GM21360 (cell line): ENCODE measurements at regions not wholly inside any gene's neighbourhood (a gene's known extent, or its start where the extent isn't known, plus 50 kb on each side); places are given as distances from the start of the nearest gene placed in this dataset.

Experiments
- ATAC-seq: cut with Tn5 transposase; IDR thresholded peaks from one replicate; pipeline ENCODE4 v1.9.1; 2021; ENCODE audit warnings: mild to moderate bottlenecking, moderate library complexity; ENCODE audit not compliant: unreplicated experiment

DNA sequence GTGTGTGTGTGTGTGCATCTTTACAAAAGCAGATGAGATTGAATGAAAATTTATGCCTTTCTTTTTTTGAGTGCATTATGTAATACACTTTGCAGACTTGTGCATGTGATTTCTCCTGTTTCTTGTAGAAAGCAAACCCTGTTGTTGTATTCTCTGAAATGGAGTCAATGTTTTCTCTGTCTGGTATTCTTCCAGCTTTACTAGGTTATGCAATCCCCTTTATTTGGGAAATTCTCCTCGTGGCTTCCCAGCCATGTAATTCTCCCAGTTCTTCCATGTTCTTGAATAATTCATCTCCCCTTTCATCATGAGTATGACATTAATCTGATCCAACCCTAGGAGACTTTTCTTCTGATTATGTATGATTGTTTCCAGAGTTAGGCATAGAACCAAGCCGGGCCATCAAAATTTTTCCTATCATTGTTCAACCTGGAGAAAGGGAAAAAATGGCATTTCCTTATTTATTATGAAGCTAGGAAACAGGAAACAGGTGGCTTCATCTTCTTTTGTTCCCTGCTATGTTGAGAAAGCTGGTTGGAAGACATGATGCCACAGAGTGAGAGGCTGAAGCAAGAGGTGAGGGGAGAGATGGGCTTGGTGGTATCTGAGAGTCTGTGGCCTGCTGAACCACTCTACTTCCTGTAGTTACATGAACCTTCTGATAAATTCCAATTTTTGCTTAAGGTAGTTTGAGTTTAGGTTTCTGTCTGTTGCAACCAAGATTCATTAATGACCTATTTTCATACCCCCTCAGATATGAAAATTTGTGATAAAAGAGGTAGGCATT, 68.8 kb downstream of the PRL start:
- ATAC-seq: no peak

DNA sequence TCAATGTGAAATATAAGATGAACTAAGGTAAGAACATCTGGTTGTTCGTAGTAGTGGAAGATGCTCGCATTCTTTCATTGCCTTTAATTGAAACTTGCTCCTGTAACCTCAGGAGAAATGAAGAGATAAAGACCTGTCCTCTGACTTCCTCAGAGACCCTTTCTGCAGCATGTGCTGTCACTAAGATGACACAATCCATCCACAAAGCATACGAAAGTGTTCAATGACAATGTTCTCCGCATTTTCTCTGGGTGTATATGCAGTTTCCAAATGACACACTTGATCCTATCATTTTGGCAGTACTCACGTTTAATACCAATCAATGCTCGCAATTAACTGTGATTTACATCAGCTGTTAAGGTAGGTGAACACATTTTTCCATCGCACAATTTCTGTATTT, 65.8 kb downstream of the PRL start:
- ATAC-seq: no peak

DNA sequence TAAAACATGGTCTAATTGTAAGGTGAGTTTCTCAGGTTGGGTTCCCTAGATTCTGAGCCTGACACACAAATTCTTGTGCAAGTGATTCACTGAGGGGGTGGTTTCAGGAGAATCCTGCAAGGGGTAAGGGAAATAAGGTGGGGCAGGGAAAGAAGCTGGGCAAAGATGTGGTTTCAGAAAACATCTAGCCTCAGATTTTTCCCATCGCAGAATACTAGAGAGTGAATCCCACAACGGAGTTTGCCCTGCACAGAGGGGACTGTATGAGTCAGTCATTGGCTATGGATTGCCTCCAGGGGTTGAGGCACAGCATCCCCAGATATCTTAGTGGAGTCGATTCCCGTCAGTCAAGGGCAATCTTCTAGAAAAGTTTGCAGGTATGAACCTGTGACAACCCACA, 65.2 kb downstream of the PRL start:
- no peak for ATAC-seq

DNA sequence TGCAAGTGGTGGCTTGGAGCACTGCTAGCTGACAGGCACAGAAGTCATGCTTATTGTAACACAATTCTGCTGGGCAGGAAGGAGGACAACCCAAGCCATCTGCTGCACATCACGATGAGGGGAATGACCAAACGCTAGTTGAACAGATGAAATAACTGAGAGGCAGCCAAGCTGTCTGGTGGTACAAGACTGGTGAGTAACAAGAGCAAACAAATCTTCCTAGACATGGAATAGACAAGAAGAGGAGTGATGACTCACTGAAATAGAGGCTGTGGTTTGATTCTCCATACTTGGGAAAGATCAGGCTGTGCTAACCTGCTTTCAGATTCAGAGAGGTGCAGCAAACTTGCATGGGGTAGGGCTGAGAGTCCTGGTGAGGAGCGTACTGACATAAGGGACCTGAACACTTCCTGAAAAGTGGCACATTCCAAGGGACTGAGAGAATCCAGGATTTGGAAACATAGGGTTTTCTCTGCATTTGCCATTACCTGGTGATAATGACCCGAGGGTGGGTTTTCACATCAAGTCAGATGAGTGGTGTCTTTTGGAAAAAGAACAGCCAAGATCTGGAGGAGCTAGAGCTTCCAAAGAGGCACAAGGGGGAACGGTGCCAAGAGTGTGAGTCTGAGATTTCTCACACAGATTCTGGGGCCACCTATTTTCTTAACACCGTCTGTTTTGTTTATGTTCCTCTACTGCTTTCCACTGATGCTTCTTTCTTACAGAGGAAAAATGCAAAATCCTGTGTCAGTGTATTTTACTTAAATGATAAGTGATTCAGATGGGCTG, 60.0 kb downstream of the PRL start:
- ATAC-seq: no peak
